ENCODE measurements at regions not wholly inside any gene's neighbourhood (a gene's known extent, or its start where the extent isn't known, plus 50 kb on each side); places are given as distances from the start of the nearest gene placed in this dataset.

- TF ChIP-seq CTCF (IDR thresholded peaks at IDR 0.05), result no peak
- no peak for TF ChIP-seq POLR2A (IDR thresholded peaks at IDR 0.05)
These were observed 203.9 kb downstream of the HAO1 start for GRCh38 chr20:7736336-7736735.

Data from uterus (tissue), 2 donors.